GM18508 (cell line): ENCODE measurements at regions not wholly inside any gene's neighbourhood (a gene's known extent, or its start where the extent isn't known, plus 50 kb on each side); places are given as distances from the start of the nearest gene placed in this dataset.
"Not testable (repeated sequence)": the region's sequence is repeated elsewhere in the genome, so short reads cannot be mapped to it uniquely, and the experiment has no call there.

ENCODE experiments used
- ATAC-seq: cut with Tn5 transposase; IDR thresholded peaks from one replicate; pipeline ENCODE4 v1.9.1; 2021; ENCODE audit warnings: moderate number of reproducible peaks; ENCODE audit not compliant: insufficient read depth, unreplicated experiment

GRCh38 chr6:6857528-6857927, 250.2 kb upstream of the RREB1 start:
- no peak for ATAC-seq

GRCh38 chr6:6858533-6858982, 249.2 kb upstream of the RREB1 start:
- no peak for ATAC-seq

- no peak for ATAC-seq
Observed at GRCh38 chr6:6859105-6859504, 248.7 kb upstream of the RREB1 start.

- ATAC-seq: no peak
Observed at GRCh38 chr6:6859722-6860121, 248.0 kb upstream of the RREB1 start.

GRCh38 chr6:6860863-6861262, 246.9 kb upstream of the RREB1 start:
- no peak for ATAC-seq

GRCh38 chr6:6861351-6861894, 246.3 kb upstream of the RREB1 start:
- ATAC-seq: no peak

- ATAC-seq: no peak
Observed at GRCh38 chr6:6861995-6862394, 245.8 kb upstream of the RREB1 start.

- no peak for ATAC-seq
Observed at GRCh38 chr6:6863970-6864639, 243.7 kb upstream of the RREB1 start.

- ATAC-seq: no peak
Observed at GRCh38 chr6:6865611-6866010, 242.2 kb upstream of the RREB1 start.

GRCh38 chr6:6866656-6867403, 240.9 kb upstream of the RREB1 start:
- ATAC-seq: no peak

- no peak for ATAC-seq
Observed at GRCh38 chr6:6867404-6867799, 240.4 kb upstream of the RREB1 start.

GRCh38 chr6:6869094-6869493, 238.7 kb upstream of the RREB1 start:
- ATAC-seq: no peak

- ATAC-seq: no peak
Observed at GRCh38 chr6:6870921-6871320, 236.8 kb upstream of the RREB1 start.

GRCh38 chr6:6872459-6873344, 235.1 kb upstream of the RREB1 start:
- ATAC-seq: no peak

- ATAC-seq: no peak
Observed at GRCh38 chr6:6873778-6874177, 234.0 kb upstream of the RREB1 start.

- no peak for ATAC-seq
Observed at GRCh38 chr6:6875818-6876470, 231.8 kb upstream of the RREB1 start.

- not testable (repeated sequence) for ATAC-seq
Observed at GRCh38 chr6:6877792-6878191, 230.0 kb upstream of the RREB1 start.

GRCh38 chr6:6878887-6879585, 228.7 kb upstream of the RREB1 start:
- ATAC-seq: no peak

GRCh38 chr6:6879586-6879974, 228.2 kb upstream of the RREB1 start:
- ATAC-seq: not testable (repeated sequence)
